ENCODE measurements at regions not wholly inside any gene's neighbourhood (a gene's known extent, or its start where the extent isn't known, plus 50 kb on each side); places are given as distances from the start of the nearest gene placed in this dataset.

- Histone ChIP-seq H3K36me3 (ENCODE audit: insufficient read depth, low read length, poor library complexity, severe bottlenecking) (no peaks in the 10 kb centered on the region), H3K4me3 (ENCODE audit: low read depth, low read length, poor library complexity, severe bottlenecking) (no peak overlapping the region), H3K9me3 (ENCODE audit: low read depth, low read length, poor library complexity, severe bottlenecking) (no peaks in the 10 kb centered on the region), H3K4me1 (ENCODE audit: insufficient read depth, low read length, poor library complexity, severe bottlenecking) (peaks cover 12% of the 10 kb centered on the region), H3K27ac (ENCODE audit: low read depth, low read length, poor library complexity, severe bottlenecking) (peak overlapping the region; percentile 15), H3K27me3 (replicated peaks; ENCODE audit: insufficient read depth, low read depth, low read length, poor library complexity) (no peaks in the 10 kb centered on the region)
- no peak for TF ChIP-seq EZH2 (IDR thresholded peaks at IDR 0.05; ENCODE audit: borderline replicate concordance, low read depth, low read length, poor library complexity, severe bottlenecking)
- TF ChIP-seq, protein P1, sequence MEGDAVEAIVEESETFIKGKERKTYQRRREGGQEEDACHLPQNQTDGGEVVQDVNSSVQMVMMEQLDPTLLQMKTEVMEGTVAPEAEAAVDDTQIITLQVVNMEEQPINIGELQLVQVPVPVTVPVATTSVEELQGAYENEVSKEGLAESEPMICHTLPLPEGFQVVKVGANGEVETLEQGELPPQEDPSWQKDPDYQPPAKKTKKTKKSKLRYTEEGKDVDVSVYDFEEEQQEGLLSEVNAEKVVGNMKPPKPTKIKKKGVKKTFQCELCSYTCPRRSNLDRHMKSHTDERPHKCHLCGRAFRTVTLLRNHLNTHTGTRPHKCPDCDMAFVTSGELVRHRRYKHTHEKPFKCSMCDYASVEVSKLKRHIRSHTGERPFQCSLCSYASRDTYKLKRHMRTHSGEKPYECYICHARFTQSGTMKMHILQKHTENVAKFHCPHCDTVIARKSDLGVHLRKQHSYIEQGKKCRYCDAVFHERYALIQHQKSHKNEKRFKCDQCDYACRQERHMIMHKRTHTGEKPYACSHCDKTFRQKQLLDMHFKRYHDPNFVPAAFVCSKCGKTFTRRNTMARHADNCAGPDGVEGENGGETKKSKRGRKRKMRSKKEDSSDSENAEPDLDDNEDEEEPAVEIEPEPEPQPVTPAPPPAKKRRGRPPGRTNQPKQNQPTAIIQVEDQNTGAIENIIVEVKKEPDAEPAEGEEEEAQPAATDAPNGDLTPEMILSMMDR (conservative IDR thresholded peaks at IDR 0.05; ENCODE audit: low read depth, low read length), result no peak
- intact Hi-C loops (cut with micrococcal nuclease; ENCODE audit: unreplicated experiment), result no loop called here
- POLR2A ChIA-PET (ENCODE audit: low non-redundant PET), result no interaction called here
- CTCF ChIA-PET, result no interaction called here
- BruUV-seq (replicated peaks), result no TSS peak
- peak; percentile 28 for DNase-seq (ENCODE audit: low spot score)
These were observed 372.1 kb downstream of the PTPRC start for GRCh38 chr1:199010933-199011332.

DNA sequence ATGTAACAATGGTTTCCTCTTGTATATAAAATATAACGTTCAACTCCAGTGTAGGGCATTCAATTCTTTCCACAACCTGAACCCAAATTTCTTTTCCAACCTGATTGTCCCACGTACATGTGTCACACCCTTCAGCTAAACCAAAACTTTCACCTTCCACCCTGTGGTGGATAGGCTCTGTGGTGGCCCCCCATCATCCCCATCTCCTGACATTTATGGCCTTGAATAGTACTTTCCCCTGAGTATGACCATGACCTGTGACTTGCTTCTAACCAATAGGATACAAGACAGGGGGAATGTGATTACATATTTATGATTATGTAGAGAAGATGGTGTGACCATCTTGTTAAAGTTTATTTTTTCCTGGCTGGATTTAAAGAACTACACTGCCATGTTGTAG lies 377.0 kb downstream of the PTPRC start:
- ChIA-PET POLR2A (ENCODE audit: low non-redundant PET) (no interaction called here), CTCF (no interaction called here)
- Histone ChIP-seq H3K36me3 (ENCODE audit: insufficient read depth, low read length, poor library complexity, severe bottlenecking) (no peaks in the 10 kb centered on the region), H3K27ac (ENCODE audit: low read depth, low read length, poor library complexity, severe bottlenecking) (no peak overlapping the region), H3K4me1 (ENCODE audit: insufficient read depth, low read length, poor library complexity, severe bottlenecking) (peaks cover 8% of the 10 kb centered on the region), H3K4me3 (ENCODE audit: low read depth, low read length, poor library complexity, severe bottlenecking) (no peak overlapping the region), H3K27me3 (replicated peaks; ENCODE audit: insufficient read depth, low read depth, low read length, poor library complexity) (no peaks in the 10 kb centered on the region), H3K9me3 (ENCODE audit: low read depth, low read length, poor library complexity, severe bottlenecking) (no peaks in the 10 kb centered on the region)
- no TSS peak for BruUV-seq (replicated peaks)
- no peak for DNase-seq (ENCODE audit: low spot score)
- intact Hi-C loops (cut with micrococcal nuclease; ENCODE audit: unreplicated experiment), result no loop called here
- TF ChIP-seq, protein P1 (conservative IDR thresholded peaks at IDR 0.05; ENCODE audit: low read depth, low read length), result no peak
- TF ChIP-seq EZH2 (IDR thresholded peaks at IDR 0.05; ENCODE audit: borderline replicate concordance, low read depth, low read length, poor library complexity, severe bottlenecking), result no peak

- H3K4me1 ChIP-seq (ENCODE audit: insufficient read depth, low read length, poor library complexity, severe bottlenecking), result peaks cover 2% of the 10 kb centered on the region
- DNase-seq (ENCODE audit: low spot score), result no peak
- H3K9me3 ChIP-seq (ENCODE audit: low read depth, low read length, poor library complexity, severe bottlenecking), result peaks cover 4% of the 10 kb centered on the region
- no peak overlapping the region for H3K4me3 ChIP-seq (ENCODE audit: low read depth, low read length, poor library complexity, severe bottlenecking)
- BruUV-seq (replicated peaks), result no TSS peak
- intact Hi-C loops (cut with micrococcal nuclease; ENCODE audit: unreplicated experiment), result no loop called here
- ChIA-PET POLR2A (ENCODE audit: low non-redundant PET) (interaction anchor here (0.6 kb wide), 1 partner anchor 81 kb away, joined by 3 read pairs; no protein-coding TSS in a partner anchor), CTCF (no interaction called here)
- H3K27ac ChIP-seq (ENCODE audit: low read depth, low read length, poor library complexity, severe bottlenecking), result no peak overlapping the region
- no peaks in the 10 kb centered on the region for H3K36me3 ChIP-seq (ENCODE audit: insufficient read depth, low read length, poor library complexity, severe bottlenecking)
- no peaks in the 10 kb centered on the region for H3K27me3 ChIP-seq (replicated peaks; ENCODE audit: insufficient read depth, low read depth, low read length, poor library complexity)
- TF ChIP-seq, protein P1 (conservative IDR thresholded peaks at IDR 0.05; ENCODE audit: low read depth, low read length), result no peak
- TF ChIP-seq EZH2 (IDR thresholded peaks at IDR 0.05; ENCODE audit: borderline replicate concordance, low read depth, low read length, poor library complexity, severe bottlenecking), result no peak
These were observed 379.8 kb downstream of the PTPRC start for GRCh38 chr1:199018471-199019135.

Data from A673 (cell line).